GM18508 (cell line): ENCODE measurements at regions not wholly inside any gene's neighbourhood (a gene's known extent, or its start where the extent isn't known, plus 50 kb on each side); places are given as distances from the start of the nearest gene placed in this dataset.
"Not testable (repeated sequence)": the region's sequence is repeated elsewhere in the genome, so short reads cannot be mapped to it uniquely, and the experiment has no call there.

Source experiments
- ATAC-seq: cut with Tn5 transposase; IDR thresholded peaks from one replicate; pipeline ENCODE4 v1.9.1; 2021; ENCODE audit warnings: moderate number of reproducible peaks; ENCODE audit not compliant: insufficient read depth, unreplicated experiment

- ATAC-seq: no peak
These were observed 235.1 kb downstream of the UACA start for GRCh38 chr15:70528270-70528706.

GRCh38 chr15:70526974-70527325, 236.4 kb downstream of the UACA start:
- no peak for ATAC-seq

GRCh38 chr15:70526221-70526973, 237.0 kb downstream of the UACA start:
- no peak for ATAC-seq

- ATAC-seq: no peak
These were observed 237.8 kb downstream of the UACA start for GRCh38 chr15:70525551-70525950.

GRCh38 chr15:70524470-70524869, 238.9 kb downstream of the UACA start:
- no peak for ATAC-seq

GRCh38 chr15:70523616-70524015, 239.7 kb downstream of the UACA start:
- no peak for ATAC-seq

- ATAC-seq: no peak
These were observed 240.2 kb downstream of the UACA start for GRCh38 chr15:70523192-70523591.

- ATAC-seq: no peak
These were observed 240.9 kb downstream of the UACA start for GRCh38 chr15:70522323-70522966.

GRCh38 chr15:70521576-70522322, 241.6 kb downstream of the UACA start:
- no peak for ATAC-seq

GRCh38 chr15:70519616-70520015, 243.7 kb downstream of the UACA start:
- ATAC-seq: no peak

GRCh38 chr15:70519004-70519365, 244.4 kb downstream of the UACA start:
- ATAC-seq: no peak

GRCh38 chr15:70518201-70519003, 245.0 kb downstream of the UACA start:
- no peak for ATAC-seq

GRCh38 chr15:70517194-70517590, 246.2 kb downstream of the UACA start:
- ATAC-seq: no peak

- no peak for ATAC-seq
These were observed 246.8 kb downstream of the UACA start for GRCh38 chr15:70516408-70517193.

GRCh38 chr15:70514251-70514650, 249.1 kb downstream of the UACA start:
- ATAC-seq: no peak

- ATAC-seq: no peak
These were observed 249.5 kb downstream of the UACA start for GRCh38 chr15:70513819-70514218.

GRCh38 chr15:70512772-70513362, 250.5 kb downstream of the UACA start:
- no peak for ATAC-seq

GRCh38 chr15:70511972-70512587, 251.3 kb downstream of the UACA start:
- ATAC-seq: not testable (repeated sequence)

- no peak for ATAC-seq
These were observed 252.9 kb downstream of the UACA start for GRCh38 chr15:70510433-70510832.
